Activated CD8-positive, alpha-beta memory T cell treated with anti-CD3 and anti-CD28 coated beads, Interleukin-2, amount 50 U/mL, for 4 hours (primary cell): ENCODE measurements at regions not wholly inside any gene's neighbourhood (a gene's known extent, or its start where the extent isn't known, plus 50 kb on each side); places are given as distances from the start of the nearest gene placed in this dataset.
"Not testable (repeated sequence)": the region's sequence is repeated elsewhere in the genome, so short reads cannot be mapped to it uniquely, and the experiment has no call there.

Experiments used
- DNase-seq: peaks from one replicate; pipeline ENCODE4 v3.0.0-alpha.2; 2020

DNA sequence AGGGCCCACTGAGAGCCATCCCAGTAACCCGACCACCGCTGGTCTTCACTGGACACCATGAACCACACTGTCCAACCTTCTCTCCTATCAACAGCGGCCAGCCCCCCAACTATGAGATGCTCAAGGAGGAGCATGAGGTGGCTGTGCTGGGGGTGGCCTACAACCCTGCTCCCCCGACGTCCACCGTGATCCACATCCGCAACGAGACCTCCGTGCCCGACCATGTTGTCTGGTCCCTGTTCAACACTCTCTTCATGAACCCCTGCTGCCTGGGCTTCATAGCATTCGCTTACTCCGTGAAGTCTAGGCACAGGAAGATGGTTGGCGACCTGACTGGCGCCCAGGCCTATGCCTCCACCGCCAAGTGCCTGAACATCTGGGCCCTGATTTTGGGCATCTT is 423.8 kb upstream of the EPHA5 start:
- no peak for DNase-seq

GRCh38 chr4:66091786-66092185 is 421.5 kb upstream of the EPHA5 start:
- no peak for DNase-seq

DNA sequence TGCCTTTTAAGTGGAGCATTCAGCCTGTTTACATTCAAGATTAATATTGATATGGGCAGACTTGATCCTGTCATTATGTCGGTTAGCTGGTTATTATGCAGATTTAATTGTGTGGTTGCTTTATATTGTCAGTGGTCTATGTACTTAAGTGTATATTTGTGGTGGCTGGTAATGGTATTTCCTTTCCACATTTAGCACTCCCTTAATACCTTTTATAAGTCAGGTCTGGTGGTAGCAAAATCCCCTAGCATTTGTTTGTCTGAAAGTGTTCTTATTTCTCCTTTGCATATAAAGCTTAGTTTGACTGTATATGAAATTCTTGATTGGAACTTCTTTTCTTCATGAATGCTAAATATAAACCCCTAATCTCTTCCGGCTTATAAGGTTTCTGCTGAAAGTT is 403.7 kb upstream of the EPHA5 start:
- DNase-seq, result no peak

- DNase-seq, result no peak
Observed at GRCh38 chr4:66071911-66072310, 401.6 kb upstream of the EPHA5 start.

DNA sequence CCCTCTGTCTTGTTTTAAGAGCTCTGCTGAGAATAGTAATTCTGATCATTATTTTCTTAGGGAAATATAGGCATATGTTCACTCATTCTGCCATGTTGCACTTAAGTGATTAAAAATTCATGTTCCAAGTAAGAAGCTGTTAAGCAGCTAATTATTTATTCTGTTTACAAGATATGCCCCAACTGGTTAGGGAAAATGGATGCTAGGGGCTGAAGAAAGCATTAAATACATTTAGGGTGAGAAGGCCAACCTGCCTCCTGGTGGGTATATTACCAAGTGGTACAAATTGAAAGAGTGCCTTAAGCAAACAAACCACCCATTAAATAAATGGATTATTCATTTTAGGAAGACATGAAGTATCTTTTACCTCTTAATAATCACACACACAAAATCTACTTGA is 392.6 kb upstream of the EPHA5 start:
- no peak for DNase-seq

DNA sequence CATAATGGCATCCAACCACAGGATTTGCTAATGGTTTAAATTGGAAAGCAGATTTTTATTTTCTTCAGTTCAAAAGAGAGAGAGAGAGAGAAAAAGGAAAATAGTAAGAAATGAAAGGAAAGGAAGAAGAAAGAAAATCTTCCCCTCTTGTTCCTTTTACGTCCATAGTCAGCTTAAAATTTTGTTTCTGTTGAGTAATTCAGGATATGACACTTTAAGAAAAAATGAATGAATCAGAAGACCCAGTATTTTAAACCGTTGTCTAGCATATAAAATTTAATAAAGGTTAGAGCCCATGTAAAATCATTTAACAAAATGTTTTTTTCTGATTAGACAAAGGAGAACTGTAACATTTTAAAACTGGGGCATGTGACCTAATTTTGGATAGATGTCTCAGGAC is 391.8 kb upstream of the EPHA5 start:
- no peak for DNase-seq

- no peak for DNase-seq
Observed at GRCh38 chr4:66059556-66059955, 389.3 kb upstream of the EPHA5 start.

DNA sequence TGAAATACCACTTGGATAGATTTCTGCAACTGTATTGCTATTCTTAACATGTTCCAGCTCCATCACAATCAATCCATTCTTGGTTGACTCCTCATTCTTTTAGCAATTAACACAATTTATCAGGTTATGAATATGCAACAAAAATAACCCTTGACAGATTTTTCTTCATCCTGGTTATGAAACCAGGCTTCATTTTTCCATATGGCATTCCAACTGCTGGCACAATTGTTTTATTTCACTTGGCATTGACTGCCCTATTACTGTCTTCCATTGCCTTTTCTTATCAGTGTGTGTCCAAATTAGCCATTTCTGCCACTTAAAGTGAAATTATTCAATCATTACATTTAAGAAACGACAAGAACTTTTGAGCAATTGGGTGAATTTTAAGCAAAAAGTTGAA is 388.8 kb upstream of the EPHA5 start:
- DNase-seq, result no peak

GRCh38 chr4:66055999-66056398 is 385.7 kb upstream of the EPHA5 start:
- no peak for DNase-seq

GRCh38 chr4:66052426-66052825 is 382.1 kb upstream of the EPHA5 start:
- no peak for DNase-seq

GRCh38 chr4:66048861-66049260 is 378.6 kb upstream of the EPHA5 start:
- DNase-seq, result no peak

DNA sequence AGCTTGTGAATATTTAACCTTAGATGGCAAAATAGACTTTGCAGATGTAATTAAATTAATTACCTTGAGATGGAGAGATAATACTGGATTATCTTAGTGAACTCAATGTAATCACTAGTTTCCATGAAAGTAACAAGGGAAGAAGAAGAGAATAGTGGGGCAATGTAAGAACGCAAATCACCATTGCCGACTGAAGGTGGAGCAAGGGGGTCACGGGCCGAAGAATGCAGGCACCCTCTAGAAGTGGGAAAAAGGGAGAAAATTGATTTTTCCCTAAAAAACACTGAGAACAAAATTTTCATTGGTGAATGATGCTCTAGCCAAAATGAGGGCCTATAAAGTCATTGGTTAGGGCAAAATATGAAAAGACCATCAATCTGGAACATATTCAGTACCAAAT is 375.6 kb upstream of the EPHA5 start:
- DNase-seq, result no peak

GRCh38 chr4:66035701-66036100 is 365.4 kb upstream of the EPHA5 start:
- DNase-seq, result no peak

DNA sequence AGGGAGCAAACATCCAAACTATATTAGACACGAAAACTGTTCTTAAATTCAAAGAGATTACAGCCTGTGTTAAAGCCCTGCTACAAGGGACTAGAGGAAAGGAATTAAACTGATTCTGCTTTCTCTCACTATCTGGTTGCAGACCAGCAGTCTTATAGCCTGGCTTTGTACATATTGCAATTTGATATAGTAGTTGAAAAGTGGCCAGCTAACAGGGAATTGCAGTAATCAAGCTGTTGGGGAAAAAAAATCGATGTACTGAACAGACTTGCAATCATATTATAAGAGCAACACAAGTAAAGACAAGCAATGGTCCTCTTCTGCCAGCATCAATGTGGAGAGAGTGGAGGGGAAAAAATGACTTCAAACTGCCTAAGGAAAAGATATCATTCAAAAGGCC is 364.4 kb upstream of the EPHA5 start:
- DNase-seq, result no peak

- no peak for DNase-seq
Observed at GRCh38 chr4:66034262-66034661, 364.0 kb upstream of the EPHA5 start.

- no peak for DNase-seq
Observed at GRCh38 chr4:66032571-66032970, 362.3 kb upstream of the EPHA5 start.

GRCh38 chr4:66028668-66029067 is 358.4 kb upstream of the EPHA5 start:
- DNase-seq, result no peak

DNA sequence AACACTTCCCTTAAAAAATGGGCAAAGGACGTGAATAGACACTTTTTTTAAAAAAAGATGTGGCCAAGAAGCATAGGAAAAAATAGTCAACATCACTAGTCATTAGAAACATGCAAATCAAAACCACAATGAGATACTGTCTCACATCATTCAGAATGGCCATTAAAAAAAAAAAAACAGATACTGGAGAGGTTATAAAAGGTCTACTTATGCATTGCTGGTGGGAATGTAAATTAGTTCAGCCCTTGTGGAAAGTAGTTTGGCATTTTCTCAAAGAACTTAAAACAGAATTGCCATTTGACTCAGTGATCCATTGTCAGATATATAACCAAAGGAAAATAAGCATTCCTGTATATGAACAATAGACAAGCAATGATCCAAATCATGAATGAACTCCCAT is 352.8 kb upstream of the EPHA5 start:
- DNase-seq, result no peak

DNA sequence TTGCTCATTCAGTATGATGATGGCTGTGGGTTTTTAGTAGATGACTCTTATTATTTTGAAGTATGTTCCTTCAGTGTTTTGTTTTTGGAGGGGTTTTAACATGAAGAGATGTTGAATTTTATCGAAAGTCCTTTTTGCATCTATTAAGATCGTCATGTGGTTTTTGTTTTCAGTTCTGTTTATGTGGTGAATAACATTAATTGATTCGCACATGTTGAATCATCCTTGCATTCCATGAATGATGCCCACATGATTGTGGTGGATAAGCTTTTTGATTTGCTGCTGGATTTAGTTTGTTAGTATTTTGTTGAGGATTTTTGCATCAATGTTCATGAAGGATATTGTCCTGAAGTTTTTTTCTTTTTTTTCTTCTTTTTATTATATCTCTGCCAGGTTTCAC is 347.4 kb upstream of the EPHA5 start:
- no peak for DNase-seq

- no peak for DNase-seq
Observed at GRCh38 chr4:66016240-66016639, 346.0 kb upstream of the EPHA5 start.

DNA sequence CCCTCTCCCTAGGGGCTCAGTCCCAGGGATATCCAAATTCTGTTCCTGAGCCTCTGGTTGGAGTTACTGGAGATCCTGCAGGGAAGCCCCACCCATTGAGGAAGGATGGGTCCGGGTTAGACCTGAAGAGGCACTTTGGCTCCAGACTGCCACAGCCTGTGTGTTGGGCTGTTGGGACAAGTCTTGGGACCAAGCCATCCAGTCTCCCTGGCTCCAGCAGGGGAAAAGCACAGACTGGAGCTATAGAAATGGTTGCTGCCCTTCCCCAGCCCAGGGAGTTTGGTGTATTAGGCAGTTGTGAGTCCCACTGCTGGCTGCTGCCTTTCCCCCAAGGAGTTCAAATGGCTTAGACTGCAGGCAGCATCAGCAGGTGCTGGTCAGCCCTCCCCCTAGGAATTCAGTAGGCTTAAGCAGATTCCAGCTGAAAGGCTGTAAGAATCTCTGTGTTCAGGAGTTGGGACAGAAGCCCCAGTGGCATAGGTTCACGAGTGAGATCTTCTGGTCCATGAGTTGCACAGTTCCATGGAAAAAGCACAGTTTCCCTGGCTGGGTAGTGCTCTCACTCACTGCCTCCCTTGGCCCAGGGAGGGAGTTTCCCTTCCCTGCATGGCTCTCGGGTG is 344.0 kb upstream of the EPHA5 start:
- DNase-seq, result no peak

DNA sequence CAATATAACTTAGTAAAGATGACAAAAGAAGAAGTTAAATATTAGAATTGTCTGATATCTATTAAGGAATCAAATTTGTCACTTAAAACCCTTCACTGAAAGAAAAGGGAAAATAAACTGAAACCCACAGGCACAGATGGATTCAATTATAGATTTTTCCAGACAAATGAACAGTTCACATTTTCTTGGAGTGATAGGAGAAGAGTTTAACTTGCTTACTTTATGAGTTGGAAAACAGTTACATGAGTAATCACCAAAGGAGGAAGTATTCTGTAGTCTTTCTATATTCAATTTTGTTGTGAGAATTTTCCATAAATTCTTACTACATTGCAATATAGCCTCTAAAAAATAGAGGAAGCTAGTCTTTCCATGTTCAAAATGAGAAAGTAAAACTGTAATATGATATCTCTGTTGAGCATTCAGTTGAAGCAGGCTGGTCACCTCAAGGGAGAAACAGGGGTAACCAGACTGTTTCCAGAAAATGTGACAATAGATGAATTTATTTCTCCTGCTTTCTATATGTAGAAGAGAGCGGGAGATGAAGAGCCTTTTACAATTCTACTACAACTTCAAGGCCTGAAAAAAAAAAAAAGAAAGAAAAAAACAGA is 330.3 kb upstream of the EPHA5 start:
- no peak for DNase-seq

GRCh38 chr4:65999518-65999871 is 329.2 kb upstream of the EPHA5 start:
- DNase-seq, result no peak

GRCh38 chr4:65998807-65999517 is 328.7 kb upstream of the EPHA5 start:
- not testable (repeated sequence) for DNase-seq

DNA sequence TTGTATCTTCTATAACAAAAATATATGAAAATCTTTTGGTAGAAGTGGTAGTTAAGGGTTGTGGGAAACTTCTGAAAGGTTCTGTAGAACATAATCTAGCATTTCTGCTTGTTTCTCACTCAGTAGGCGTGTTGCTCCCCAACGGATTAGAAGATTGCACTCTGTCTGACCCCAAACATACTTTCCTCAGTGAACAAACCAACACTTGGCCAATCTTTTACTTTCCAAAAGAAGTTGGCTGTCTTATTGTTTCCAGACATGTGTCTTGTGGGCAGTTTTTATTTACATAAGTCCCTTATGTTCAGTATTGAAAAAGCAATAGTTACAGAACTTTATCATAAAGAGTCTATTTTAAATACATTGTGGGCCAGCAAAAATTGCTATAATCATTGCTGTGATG is 312.8 kb upstream of the EPHA5 start:
- no peak for DNase-seq
